Urothelium cell line (cell line): ENCODE measurements at regions not wholly inside any gene's neighbourhood (a gene's known extent, or its start where the extent isn't known, plus 50 kb on each side); places are given as distances from the start of the nearest gene placed in this dataset.

Source experiments
- DNase-seq: peaks from one replicate; pipeline ENCODE4 v3.0.0; 2011; ENCODE audit warnings: low spot score, mixed read lengths
- FAIRE-seq: peaks from 2 replicates; lab custom pipeline; 2011; peaks lifted over from hg19 to GRCh38; lab: Jason Lieb, UNC

DNA sequence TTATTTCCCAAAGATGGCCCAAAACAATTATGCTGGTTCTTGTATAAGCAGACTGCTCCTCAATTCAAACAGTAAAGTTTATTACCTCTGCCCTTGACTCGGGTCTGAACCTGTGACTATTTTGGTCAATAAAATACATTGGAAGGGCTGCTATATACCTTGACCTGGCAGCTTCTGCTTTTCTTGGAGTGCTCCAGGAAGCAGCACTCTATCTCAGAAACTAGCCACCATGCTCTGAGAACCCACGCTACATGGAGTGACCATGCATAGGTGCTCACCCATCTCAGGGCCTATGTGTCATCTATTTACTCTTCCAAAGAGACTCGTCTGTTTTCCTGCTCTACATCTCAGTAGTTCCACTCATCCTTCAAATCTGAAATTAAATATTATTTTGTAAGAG lies 299.9 kb downstream of the AHR start:
- DNase-seq (no peak), FAIRE-seq (no peak)

DNA sequence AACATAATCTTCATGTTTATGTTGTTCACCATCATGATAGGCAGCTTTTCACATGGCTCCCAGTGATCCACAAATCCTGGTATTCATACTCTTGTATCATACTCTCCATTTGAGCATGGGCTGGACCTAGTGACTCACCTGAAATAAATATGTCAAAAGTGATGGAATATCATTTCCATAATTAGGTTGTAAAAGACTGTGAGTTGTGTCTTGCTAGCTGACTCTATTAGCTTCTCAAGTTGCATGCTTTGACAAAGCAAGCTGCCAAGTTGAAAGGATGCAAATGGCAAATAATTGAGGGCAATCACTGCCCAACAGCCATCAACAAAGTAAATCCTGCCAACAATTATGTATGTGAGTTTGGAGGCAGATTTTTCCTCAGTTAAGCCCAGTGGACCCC lies 300.4 kb downstream of the AHR start:
- FAIRE-seq (no peak), DNase-seq (no peak)

DNA sequence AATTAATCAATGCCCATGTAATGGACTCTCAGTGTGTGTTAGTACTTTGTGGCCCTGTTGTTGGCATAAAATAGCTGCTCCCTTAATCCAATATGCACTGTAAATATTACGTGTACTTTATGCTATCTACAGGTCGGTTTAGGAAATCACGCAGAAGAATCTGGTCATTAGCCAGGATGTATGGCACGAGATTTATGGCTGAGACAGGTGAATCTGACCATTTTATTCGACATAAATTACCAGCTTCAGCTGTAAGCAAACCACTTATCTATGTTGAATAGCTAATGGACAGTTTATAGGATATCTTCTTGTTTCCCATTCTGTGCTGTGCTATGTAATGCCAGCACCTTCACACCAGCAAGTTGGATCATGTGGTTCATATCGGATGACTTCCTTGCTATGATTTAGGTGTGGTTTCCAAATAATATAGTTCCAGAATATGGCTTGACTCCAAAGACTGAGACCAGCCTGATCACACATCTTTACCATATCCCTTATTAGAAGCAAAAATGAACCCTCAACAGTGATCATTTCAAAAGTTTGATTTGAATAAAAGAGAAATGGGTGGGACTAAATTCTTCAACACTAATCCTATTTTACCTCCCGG lies 301.4 kb downstream of the AHR start:
- peak; percentile 80 for FAIRE-seq
- no peak for DNase-seq

DNA sequence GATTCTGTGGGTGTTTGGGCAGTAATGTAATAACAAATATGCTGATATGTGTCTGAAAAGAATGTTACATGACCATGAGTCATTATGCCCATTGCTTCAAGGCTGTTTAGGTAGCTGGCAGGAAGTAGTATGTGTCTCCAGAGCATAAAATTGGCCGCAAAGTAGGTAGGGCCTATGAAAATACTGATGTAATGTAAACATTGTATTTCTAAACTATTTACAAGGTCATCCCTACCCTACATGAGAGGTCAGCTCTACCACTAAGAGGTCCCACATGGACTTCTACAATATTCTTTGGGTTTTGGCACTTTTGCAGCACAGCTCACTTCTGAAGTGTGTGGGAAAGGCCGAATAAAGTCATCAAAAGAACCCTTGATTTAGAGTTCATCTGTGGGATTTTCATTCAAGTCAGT lies 301.9 kb downstream of the AHR start:
- peak; percentile 81 for DNase-seq
- peak; percentile 90 for FAIRE-seq

DNA sequence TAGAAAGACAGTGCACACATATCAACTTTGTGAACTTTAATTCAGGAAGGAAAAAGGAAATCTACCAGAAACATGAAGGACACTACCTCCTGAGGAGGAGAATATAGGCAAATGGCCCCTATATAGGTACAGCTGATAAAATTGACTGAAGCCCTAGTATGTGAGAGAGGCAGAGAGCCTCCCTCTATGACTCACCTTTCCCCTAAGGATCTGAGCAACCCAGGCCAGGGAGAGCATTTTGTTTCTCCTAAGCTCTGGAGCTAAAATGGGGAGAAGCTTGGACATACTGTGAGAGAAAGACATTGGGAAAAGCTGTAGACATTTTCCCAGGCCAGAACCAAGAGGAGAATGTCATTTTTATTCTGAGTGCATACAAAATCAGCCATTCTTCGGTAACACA lies 303.5 kb downstream of the AHR start:
- FAIRE-seq (no peak), DNase-seq (no peak)

DNA sequence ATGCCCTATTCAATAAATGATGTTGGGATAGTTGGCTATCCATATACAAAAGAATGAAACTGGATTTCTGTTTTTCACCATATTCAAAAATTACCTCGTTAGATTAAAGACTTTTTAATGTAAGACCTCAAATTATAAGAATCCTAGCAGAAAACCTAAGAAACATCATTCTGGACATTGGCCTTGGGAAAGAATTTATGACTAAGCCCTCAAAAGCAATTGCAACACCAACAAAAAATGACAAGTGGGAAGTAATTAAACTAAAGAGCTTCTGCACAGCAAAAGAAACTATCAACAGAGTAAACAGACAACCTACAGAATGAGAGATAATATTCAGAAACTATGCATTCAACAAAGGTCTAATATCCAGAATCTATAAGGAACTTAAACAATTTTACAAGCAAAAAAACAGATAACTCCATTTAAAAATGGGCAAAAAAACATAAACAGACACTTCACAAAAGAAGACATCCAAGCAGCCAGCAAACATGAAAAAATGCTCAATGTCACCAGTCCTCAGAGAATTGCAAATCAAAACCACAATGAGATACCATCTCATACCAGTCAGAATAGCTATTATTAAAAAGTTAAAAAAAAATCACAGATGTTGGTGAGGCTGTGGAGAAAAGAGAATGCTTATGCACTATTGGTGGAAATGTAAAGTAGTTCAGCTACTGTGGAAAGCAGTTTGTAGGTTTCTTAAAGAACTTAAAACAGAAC lies 309.8 kb downstream of the AHR start:
- no peak for DNase-seq
- FAIRE-seq = no peak

DNA sequence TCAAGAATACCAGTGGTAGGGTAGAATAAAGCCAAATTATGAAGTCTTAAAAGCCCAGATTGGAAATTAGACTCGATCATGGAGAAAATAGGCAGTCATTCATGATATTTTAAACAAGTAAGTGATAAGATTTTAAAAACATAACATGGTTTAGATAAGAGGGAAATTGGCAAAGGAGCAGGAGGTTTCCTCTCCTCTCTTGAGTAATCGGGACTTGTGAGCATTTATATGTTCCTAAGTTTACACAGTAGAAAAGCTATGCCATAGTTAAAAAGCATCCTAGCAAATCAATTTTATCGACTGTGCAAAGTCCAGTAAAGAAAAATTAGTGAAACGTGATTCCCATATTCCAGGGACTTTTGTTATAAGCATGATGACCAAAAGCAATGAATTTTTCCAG lies 313.2 kb downstream of the AHR start:
- FAIRE-seq (no peak), DNase-seq (no peak)

DNA sequence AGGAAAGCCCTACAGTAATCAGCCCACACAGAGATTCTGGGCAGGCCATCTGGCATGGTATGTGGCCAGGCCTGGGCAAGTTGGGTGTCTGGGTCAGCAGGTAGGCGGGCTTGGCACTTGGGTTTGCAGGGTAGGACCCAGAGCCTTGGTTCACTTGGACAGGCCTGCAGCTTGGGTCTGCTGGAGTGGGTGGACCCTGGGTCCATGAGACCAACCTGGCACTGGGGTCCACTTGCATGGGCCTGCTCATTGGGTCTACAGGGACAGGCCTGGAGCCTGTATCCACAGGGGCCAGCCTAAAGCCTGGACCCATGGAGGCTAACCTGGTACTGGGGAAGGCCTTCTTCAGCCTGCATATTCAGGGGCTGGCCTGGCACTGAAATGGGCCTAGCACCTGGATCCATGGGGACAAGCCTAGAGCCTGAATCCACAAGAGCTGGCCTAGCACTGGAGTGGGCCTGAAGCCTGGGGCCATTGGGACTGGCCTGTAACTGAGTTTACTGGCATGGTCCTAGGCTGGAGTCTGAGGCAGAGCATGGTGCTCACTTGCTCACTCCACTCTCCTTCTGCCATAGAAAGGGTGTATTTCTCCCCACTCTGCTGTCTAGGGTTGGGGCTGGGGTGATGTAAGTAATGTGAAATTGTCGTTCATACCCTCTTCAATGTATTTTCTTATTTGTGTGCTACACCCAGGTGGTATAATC lies 315.0 kb downstream of the AHR start:
- FAIRE-seq (no peak), DNase-seq (no peak)

DNA sequence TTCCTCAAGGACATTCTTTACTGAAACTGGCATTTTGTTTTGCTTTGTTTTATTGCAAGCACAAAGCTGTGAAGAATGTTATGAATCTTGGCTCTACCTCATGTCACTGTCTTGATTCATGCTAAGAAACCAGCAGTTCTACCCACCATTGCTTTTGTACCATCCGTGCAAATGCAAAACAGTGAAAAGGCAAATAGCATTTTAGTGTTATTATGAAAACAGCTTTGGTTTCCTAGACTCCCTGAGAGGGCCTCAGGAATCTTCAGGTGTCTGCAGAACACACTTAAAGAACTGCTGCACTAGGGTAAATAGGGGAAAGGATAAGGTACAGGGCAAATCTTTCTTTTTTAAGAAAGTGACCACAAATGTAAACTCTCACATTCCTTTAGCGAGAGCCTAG lies 318.9 kb downstream of the AHR start:
- DNase-seq = no peak
- FAIRE-seq = no peak

DNA sequence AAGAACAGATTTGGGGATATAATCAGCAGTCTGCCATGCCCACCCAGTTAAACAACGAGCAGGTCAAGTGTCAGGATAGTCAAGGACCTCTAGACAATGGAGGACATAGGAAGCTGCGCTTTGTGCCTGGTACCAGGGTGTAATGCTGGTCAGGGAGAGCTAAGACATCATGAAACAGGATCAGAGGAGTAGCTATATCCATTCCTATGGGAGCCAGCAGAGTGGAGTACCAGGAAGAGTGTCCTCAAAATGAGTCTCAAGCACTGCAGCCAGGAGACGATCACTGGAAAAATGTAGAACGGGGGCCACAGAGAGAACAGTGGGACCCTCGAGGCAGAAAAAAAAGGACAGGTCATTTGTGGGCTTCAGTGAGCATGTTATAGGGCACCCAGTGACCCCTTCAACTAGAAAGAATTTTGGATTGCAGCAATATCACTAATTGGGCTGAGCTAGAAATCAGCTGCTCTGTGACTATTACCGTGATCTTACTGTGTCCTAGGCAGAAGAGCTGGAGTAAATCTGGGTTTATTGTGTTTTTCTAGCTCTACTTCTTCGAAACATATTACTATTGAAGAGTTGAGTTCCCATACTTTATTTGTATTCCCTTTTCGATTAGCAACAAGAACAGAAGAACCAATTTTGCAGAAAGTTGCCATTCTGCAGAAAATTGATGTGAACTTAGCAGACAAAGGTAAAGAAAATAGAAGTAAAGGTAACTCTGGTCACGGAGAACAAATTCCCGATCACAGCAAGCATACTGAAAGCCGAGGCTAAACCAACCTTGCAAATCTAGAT lies 319.6 kb downstream of the AHR start:
- FAIRE-seq (no peak), DNase-seq (no peak)

DNA sequence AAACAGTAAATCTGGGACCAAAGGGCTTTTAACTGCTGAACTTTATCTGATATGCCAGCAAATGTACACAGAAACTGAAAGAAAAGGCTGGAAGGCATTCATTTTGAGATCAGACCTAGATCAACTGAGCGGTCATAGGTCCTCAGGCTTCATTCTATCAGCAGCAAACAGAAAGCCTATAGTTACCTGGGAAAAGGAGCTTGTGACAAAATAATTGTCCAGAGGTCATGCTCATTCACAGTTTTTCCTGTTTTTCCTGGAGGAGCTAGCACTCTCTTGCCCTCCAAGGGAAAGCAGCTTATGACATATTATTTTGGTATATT lies 320.2 kb downstream of the AHR start:
- no peak for FAIRE-seq
- no peak for DNase-seq

DNA sequence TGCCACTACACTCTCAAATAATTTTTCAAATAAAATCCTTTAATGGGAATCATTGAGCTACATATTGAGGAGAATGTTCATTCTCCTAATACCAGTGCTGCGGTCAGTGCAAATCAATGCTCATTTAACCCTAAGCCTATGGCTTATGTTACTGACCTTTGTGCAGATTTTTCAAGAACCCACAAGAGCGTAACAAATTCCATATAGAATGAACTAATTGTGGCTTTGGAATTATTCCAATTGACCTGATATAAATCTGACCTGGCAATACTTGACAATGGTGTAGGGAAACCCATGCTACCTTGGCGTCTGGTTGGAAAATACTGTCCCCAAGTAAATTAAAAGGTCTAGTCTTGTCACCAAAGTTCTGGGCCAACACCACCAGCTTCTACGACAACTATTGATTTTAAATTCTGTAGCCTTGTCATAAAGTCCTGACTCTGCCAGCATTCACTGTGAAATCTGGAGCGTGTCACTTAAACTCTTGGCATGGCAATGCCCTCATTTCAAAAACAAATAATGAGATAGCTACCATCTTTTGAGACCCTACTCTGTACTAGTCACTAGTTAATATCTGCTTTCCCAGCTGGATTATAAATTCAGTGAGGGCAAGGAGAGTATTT lies 320.9 kb downstream of the AHR start:
- peak; percentile 42 for FAIRE-seq

DNA sequence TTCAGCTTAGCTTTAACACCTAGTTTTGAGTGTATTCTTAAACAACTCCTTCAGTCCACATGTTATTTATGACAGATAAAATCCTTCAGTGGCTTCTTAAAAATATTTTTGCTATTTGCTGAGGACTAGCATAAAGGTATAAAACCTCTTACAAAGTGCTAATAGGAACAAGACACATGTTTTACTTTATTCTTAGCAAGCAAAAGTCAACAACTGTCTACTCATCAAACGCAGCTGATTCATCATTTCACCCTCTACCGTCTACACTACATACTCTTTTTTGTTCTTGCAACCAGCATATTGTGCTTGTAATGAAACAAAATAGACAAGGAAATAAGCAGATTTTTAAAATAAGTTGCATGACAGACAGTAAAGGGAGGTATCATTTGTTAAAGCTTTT lies 319.7 kb downstream of the SNX13 start:
- FAIRE-seq (peak; percentile 13), DNase-seq (no peak)

More for the DNA sequence above, 320.9 kb downstream of the AHR start:
- no peak for DNase-seq

DNA sequence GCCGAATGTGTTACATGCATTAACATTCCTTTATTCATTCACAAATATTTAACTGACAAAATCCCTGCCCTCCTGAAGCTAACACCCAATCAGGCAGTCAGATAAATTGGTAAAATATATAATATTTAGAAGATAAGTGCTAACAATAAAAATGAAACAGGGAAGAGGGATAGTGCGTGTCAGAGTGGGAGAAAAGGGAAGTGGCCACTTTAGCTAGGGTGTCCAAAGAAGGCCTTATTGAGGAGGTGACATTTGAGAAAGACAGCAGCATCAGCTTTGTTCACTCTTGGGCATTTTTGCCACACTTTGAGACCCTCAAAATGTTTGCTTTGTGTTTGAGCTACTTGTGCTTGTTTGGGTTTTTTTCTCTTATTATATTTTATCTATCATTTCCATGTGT lies 317.8 kb downstream of the SNX13 start:
- no peak for FAIRE-seq
- no peak for DNase-seq

DNA sequence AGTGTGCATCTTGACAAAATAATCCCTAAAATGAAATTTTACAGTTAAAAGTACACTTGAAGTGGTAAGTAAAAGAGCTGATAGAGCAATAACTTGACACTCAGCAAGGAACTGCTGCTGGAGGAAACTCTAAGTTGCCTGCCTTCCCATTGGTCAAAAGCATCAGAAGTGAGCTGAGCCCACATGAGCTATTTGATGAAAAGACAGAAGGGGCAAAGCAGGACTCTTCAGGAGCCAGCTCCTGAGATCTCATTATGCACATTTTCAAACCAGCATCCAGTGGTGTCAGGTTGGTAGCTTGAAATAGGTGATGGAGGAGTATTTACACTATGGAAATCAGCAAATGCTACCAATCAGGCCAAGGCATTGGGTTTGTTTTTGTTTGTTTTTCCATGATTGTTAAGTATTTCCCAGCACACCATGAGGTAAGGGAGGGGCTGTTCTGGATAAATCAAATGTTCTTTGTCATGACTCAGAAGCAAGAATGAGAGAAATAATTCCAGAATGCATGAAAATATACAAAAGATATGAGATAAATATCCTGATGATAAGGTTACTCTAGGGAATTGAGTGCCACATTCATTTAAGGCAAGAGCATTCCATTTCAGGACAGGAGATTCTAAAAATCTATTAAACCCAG lies 316.6 kb downstream of the SNX13 start:
- FAIRE-seq = no peak
- DNase-seq = no peak

DNA sequence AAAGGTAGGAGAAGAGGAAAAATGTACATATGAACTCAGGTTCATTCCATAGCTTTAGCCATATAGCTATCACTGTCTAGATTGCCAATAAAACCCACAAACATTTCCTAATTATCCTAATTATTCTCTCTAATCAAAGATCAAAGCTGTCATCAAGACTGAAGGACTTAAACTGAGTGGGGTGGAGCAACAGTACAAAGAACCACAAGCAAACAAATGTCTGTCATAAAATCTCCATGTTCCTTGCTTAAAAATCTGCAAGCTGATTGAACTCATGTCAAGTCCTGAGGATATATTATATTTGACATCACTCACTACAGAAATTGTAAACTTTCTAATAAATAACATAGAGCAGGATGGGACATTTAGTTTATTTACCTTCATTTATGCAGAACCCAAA lies 315.9 kb downstream of the SNX13 start:
- no peak for FAIRE-seq

DNA sequence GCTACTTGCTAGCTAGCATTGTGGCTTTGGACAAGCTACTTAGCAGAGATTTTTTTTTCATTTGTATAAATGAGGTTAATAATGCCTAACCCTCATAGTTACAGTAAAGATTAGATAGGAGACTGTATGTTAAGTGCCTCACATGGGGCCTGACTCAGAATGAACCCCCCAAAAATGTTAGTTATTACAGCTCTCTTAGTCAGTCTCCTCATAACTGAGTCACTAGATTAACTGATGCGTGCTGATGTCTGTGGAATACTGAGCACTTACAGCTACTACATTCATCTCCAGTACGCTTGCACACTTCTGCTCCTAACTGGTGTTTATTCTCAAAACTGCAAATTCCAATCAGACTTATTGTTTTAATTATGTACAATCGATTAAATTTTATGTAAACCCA lies 315.3 kb downstream of the SNX13 start:
- no peak for FAIRE-seq
- no peak for DNase-seq

More for the DNA sequence above, 315.9 kb downstream of the SNX13 start:
- DNase-seq = no peak

DNA sequence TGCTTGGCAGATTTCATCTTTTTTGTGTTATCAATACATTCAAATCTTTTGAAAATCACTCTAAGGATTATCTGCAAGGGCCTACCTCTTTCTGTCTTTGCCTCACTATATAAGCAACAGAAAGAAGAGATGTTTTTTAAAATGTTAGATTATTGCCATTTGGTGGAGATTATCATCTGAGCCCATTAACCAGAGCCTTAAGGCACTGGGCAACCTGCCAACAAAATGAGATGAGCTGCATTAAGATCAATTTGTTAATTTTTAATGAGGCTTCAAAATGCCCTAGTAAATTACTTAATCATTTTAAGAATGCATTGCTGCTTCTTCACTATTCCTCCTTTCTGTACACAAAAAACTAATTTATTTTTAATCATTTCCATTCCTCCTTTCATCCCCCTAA lies 314.1 kb downstream of the SNX13 start:
- no peak for FAIRE-seq
- DNase-seq = no peak

DNA sequence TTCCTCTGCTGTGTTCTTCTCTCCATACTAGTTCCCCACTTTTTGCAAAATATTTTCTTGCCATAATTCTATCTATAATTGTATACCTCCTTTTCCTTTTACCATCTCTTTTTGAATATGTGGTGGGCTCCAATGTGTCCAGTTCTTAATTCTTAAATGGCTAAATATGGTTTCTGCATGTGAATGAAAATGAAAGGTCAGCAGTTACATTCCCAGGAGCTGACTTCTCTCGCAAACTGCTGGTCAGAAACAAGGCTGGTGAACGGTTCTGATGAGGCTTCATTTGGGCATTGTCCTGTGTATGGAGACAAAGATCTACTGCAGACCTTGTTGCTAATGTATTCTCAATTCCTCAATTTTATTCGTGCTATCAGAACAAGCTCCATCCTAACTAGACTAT lies 309.2 kb downstream of the SNX13 start:
- DNase-seq (no peak), FAIRE-seq (no peak)

DNA sequence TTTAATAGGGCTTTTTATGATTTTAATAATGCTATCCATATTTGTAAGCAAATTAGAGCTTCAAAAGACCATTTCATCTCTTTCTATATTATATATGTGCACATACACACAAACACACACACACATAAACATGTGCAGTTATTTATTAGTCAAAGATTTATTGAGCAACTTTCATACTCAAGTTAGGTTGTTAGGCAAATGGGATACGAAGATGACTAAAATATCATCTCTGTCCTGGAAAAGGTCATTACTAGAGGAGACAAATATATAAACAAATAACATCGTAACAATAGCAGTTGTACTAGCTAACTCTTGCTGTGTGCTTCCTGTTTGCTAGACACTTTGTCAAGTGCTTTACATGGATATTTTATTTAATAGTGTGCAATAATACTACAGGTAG lies 307.9 kb downstream of the SNX13 start:
- no peak for FAIRE-seq
- no peak for DNase-seq

DNA sequence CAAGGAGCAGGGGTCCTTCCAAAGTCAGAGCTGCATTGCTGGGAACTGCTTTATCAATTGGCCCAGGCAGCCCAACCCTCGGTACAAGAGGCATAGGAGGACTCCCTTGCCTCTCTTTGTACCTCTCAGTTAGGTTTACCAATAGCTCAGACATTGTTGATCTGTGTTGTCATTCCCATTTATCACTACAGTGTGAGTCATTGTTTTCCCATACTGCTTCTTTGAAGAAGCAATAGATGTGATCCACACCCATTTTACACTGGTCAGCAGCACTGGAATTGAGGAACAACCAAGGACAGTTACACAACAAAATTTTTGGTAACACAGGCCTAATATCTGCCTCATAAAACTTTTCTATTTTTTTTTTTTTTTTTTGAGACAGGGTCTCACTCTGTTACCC lies 307.2 kb downstream of the SNX13 start:
- no peak for FAIRE-seq
- no peak for DNase-seq
